Left ventricle myocardium inferior (tissue), 1 donor: ENCODE measurements at regions not wholly inside any gene's neighbourhood (a gene's known extent, or its start where the extent isn't known, plus 50 kb on each side); places are given as distances from the start of the nearest gene placed in this dataset.

ENCODE experiments used
- DNase-seq: peaks from one replicate; pipeline ENCODE4 v3.0.0-alpha.2; 2020
- H3K27ac ChIP-seq: fragments of 200-600 bp; replicated peaks from 2 replicates; pipeline ENCODE4 v1.8.0; 2021
- H3K27me3 ChIP-seq: fragments of 200-600 bp; 2 replicates; pipeline ENCODE4 v1.8.0; 2021; ENCODE audit warnings: low read depth
- H3K36me3 ChIP-seq: fragments of 200-600 bp; 2 replicates; pipeline ENCODE4 v1.8.0; 2021
- H3K4me1 ChIP-seq: fragments of 200-600 bp; 2 replicates; pipeline ENCODE4 v1.8.0; 2021
- H3K4me3 ChIP-seq: fragments of 200-600 bp; 2 replicates; pipeline ENCODE4 v1.8.0; 2021; ENCODE audit warnings: mild to moderate bottlenecking, moderate library complexity
- H3K9me3 ChIP-seq: fragments of 200-600 bp; replicated peaks from 2 replicates; pipeline ENCODE4 v1.8.0; 2021
- intact Hi-C: fragments of 100-400 bp; cut with micrococcal nuclease; formaldehyde crosslinking; loops from one replicate; pipeline ENCODE4 v1.11.0; 2022
- TF ChIP-seq, protein P1 (sequence below): fragments of 200-600 bp; IDR thresholded peaks from 2 replicates; pipeline ENCODE4 v1.8.0; 2021; ENCODE audit warnings: antibody characterized with exemption, mild to moderate bottlenecking, borderline replicate concordance
- donor health status: DM: no; HTN: yes; CAD: no; lungs with severe emphysema.

DNA sequence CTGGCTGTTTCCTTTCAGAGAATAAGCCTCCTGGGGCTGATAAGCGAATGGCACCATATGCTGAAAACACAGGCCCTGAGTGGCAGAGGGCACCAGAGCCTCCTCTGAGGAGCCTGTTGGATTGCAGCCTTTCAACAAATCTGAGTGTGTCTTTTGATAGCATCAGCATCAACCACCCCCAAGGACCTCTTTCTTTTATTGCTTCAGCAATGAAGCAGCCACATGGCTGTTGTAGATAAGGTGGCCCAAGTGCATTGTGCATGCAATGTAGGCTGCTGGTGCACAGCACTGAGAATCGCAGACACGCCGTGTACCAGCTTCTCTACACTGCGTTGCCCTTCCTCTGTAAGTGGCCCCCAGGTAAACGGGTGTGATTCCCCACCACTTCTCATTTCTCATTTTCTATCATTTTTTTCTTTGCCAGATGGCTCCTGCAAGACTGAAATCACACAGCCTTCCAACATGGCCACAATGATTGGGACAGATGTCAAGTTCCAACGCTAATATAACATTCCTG, 191.7 kb downstream of the DAD1 start:
- no peaks in the 10 kb centered on the region for H3K36me3 ChIP-seq
- no peak for DNase-seq
- H3K27me3 ChIP-seq = no peaks in the 10 kb centered on the region
- H3K27ac ChIP-seq = no peak overlapping the region
- intact Hi-C loops = loop anchor here (10.0 kb wide), 1 partner anchor 158 kb away; no protein-coding TSS in a partner anchor
- no peaks in the 10 kb centered on the region for H3K4me1 ChIP-seq
- H3K9me3 ChIP-seq = no peaks in the 10 kb centered on the region
- TF ChIP-seq, protein P1, sequence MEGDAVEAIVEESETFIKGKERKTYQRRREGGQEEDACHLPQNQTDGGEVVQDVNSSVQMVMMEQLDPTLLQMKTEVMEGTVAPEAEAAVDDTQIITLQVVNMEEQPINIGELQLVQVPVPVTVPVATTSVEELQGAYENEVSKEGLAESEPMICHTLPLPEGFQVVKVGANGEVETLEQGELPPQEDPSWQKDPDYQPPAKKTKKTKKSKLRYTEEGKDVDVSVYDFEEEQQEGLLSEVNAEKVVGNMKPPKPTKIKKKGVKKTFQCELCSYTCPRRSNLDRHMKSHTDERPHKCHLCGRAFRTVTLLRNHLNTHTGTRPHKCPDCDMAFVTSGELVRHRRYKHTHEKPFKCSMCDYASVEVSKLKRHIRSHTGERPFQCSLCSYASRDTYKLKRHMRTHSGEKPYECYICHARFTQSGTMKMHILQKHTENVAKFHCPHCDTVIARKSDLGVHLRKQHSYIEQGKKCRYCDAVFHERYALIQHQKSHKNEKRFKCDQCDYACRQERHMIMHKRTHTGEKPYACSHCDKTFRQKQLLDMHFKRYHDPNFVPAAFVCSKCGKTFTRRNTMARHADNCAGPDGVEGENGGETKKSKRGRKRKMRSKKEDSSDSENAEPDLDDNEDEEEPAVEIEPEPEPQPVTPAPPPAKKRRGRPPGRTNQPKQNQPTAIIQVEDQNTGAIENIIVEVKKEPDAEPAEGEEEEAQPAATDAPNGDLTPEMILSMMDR = no peak
- no peak overlapping the region for H3K4me3 ChIP-seq

DNA sequence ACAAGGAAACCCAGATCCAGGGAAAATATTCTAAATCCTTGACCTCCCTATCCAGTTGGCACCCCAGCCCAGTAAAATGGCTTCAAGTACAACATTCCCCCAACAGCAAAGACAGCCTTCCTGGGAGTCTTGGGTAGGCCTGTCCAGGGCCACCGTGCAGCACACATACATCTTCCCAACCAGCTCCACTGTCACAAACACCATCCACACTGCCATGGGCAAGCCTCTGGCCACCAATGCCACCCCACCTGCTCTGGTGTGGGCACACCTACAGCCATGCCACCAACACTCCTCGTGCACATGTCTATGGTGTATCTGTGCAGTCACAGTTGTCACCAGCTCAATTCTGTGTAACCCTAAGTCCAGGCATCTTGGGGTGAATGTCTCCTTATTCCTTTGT, 193.2 kb downstream of the DAD1 start:
- intact Hi-C loops = loop anchor here (10.0 kb wide), 1 partner anchor 159 kb away; no protein-coding TSS in a partner anchor

DNA sequence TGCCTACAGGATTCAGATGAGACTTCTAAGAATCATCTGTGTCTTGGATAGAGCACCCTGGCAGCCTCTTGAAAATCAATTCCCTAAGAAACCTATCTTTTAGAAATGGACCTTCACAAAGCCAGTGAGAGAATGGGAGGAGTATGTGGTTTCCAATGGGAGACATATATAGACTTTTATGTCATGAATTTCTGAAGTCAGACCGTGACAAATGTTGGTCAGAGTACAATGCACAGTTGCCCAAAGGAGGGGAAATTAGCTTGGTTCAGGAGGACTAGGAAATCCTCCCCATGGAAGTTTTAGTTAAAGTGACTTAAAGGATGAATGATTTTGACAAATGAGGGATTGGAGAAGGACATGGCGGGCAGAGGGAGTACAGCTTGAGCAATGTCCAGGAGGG, 194.4 kb downstream of the DAD1 start:
- Histone ChIP-seq H3K27me3 (peaks cover 10% of the 10 kb centered on the region), H3K4me1 (no peaks in the 10 kb centered on the region), H3K4me3 (no peak overlapping the region), H3K36me3 (no peaks in the 10 kb centered on the region), H3K27ac (no peak overlapping the region), H3K9me3 (no peaks in the 10 kb centered on the region)
- intact Hi-C loops = loop anchor here (5.0 to 10.0 kb wide), 3 partner anchors 83 to 258 kb away; no protein-coding TSS in a partner anchor
- no peak for DNase-seq
- TF ChIP-seq, protein P1 = no peak

More for the DNA sequence above, 193.2 kb downstream of the DAD1 start:
- Histone ChIP-seq H3K4me1 (no peaks in the 10 kb centered on the region), H3K4me3 (no peak overlapping the region), H3K27ac (no peak overlapping the region), H3K36me3 (no peaks in the 10 kb centered on the region), H3K9me3 (no peaks in the 10 kb centered on the region), H3K27me3 (peaks cover 7% of the 10 kb centered on the region)
- DNase-seq = no peak
- TF ChIP-seq, protein P1 = no peak

DNA sequence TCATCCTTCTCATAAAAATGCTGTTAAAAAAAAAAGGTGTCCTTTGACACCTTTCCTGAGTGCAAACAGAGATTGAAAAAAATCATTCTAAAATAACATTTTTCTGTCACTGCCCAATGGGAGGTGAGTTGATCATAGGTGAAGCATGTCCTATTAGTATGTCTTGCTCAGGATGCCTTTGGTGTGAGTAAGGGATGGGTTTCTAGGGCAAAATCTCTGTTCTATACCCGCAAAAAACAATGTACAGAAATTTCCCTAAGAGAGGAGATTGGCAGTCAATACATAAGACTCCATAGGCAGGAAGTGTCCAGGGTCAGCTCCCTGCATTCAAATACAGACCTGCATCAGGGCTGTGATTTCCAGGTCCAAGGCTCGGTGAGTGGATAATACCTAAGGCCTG, 195.2 kb downstream of the DAD1 start:
- DNase-seq = no peak
- no peak overlapping the region for H3K4me3 ChIP-seq
- no peaks in the 10 kb centered on the region for H3K4me1 ChIP-seq
- no peaks in the 10 kb centered on the region for H3K9me3 ChIP-seq
- peaks cover 18% of the 10 kb centered on the region for H3K27me3 ChIP-seq
- H3K36me3 ChIP-seq = no peaks in the 10 kb centered on the region
- TF ChIP-seq, protein P1 = no peak
- no peak overlapping the region for H3K27ac ChIP-seq
- intact Hi-C loops = loop anchor here (5.0 to 10.0 kb wide), 3 partner anchors 84 to 259 kb away; no protein-coding TSS in a partner anchor

DNA sequence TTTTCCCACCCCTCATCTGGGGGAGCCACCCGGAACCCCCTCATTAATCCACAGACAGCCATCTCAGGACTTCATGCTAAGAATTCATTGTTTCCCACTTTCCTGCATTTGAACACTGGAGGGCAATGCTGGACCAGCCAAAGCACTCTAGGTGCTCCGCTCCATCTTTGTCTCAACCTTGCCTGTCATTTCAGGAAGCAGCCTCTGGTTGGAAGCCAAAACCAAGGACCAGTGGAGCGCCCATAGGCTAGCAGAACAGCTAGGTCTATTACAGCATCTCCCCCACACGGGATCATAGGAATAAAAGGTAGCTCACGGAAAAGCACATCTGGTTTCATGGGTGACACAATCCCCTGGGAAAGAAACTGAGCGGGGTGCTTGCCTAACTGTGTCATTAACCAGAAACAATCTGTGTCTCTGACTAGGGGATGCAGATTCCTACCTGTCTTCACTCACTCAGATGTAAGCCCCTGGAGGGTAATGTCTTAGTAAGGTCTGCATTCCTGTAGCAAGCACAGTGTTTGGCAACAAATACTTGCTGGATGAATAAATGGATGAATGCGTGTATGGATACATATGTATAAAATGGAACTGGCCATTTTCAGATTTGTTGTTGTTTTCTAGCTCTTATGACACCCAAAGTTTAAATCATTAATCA, 197.0 kb downstream of the DAD1 start:
- intact Hi-C loops = loop anchor here (5.0 to 10.0 kb wide), 3 partner anchors 85 to 260 kb away; no protein-coding TSS in a partner anchor
- Histone ChIP-seq H3K4me3 (no peak overlapping the region), H3K36me3 (no peaks in the 10 kb centered on the region), H3K9me3 (no peaks in the 10 kb centered on the region), H3K27me3 (peaks cover 31% of the 10 kb centered on the region), H3K27ac (no peak overlapping the region), H3K4me1 (no peaks in the 10 kb centered on the region)
- peak; percentile 34 for DNase-seq
- TF ChIP-seq, protein P1 = peak; percentile 77
